ENCODE measurements at regions not wholly inside any gene's neighbourhood (a gene's known extent, or its start where the extent isn't known, plus 50 kb on each side); places are given as distances from the start of the nearest gene placed in this dataset.

GRCh38 chr5:68007451-68007850, 208.1 kb upstream of the PIK3R1 start:
- intact Hi-C loops (cut with micrococcal nuclease): no loop called here
- no peak overlapping the region for H3K9ac ChIP-seq (ENCODE audit: low read length)
- DNase-seq: no peak
- TF ChIP-seq EZH2 (IDR thresholded peaks at IDR 0.05; ENCODE audit: borderline replicate concordance, insufficient read depth, low read depth, low read length, poor library complexity, severe bottlenecking) (no peak), CTCF (IDR thresholded peaks at IDR 0.05) (no peak)
- peaks cover 6% of the 10 kb centered on the region for H3K27me3 Mint-ChIP-seq
- no peak overlapping the region for H3K4me2 ChIP-seq (replicated peaks; ENCODE audit: low read depth, low read length, poor library complexity, severe bottlenecking)
- no peak overlapping the region for H3K27ac ChIP-seq (ENCODE audit: low read length in 2 of 2)
- H3K9me3 ChIP-seq (ENCODE audit: control extremely low read depth in 1 of 3, control insufficient read depth in 2 of 3, insufficient read depth in 1 of 3, low read length in 2 of 3): no peaks in the 10 kb centered on the region
- CTCF ChIA-PET: no interaction called here
- no peaks in the 10 kb centered on the region for H3K4me1 Mint-ChIP-seq
- H2AFZ ChIP-seq (ENCODE audit: insufficient read depth, low read depth, low read length, poor library complexity, severe bottlenecking): no peak overlapping the region
- no peaks in the 10 kb centered on the region for H3K27me3 ChIP-seq (replicated peaks in 1 of 4; ENCODE audit: control extremely low read depth in 1 of 4, control insufficient read depth in 3 of 4, insufficient read depth in 4 of 4, low read length in 3 of 4)
- no peaks in the 10 kb centered on the region for H3K36me3 ChIP-seq (replicated peaks in 1 of 2; ENCODE audit: control extremely low read depth in 1 of 2, control insufficient read depth in 1 of 2, extremely low read depth in 1 of 2, insufficient read depth in 2 of 2, low read length in 1 of 2)
- H3K9me3 Mint-ChIP-seq (ENCODE audit: insufficient read depth): no peaks in the 10 kb centered on the region
- POLR2A ChIA-PET: no interaction called here
- H3K4me1 ChIP-seq (ENCODE audit: control insufficient read depth in 2 of 2, insufficient read depth in 2 of 2, low read length in 2 of 2): no peaks in the 10 kb centered on the region
- H4K20me1 ChIP-seq (ENCODE audit: control insufficient read depth, insufficient read depth, low read length, poor library complexity, severe bottlenecking): no peaks in the 10 kb centered on the region
- H3K27ac Mint-ChIP-seq: no peak overlapping the region
- 0% methylated on average over 1 of the region's 3 CpGs for WGBS (ENCODE audit: insufficient coverage)
- H3K79me2 ChIP-seq (ENCODE audit: control insufficient read depth, insufficient read depth, low read length): no peaks in the 10 kb centered on the region
- no peak overlapping the region for H3K4me3 Mint-ChIP-seq
- ATAC-seq (ENCODE audit: low read depth): no peak
- H3K4me3 ChIP-seq (ENCODE audit: control extremely low read depth in 1 of 5, extremely low read depth in 1 of 5, insufficient read depth in 1 of 5, low read depth in 2 of 5, low read length in 4 of 5): no peak overlapping the region

GRCh38 chr5:68002836-68003235, 212.7 kb upstream of the PIK3R1 start:
- no peaks in the 10 kb centered on the region for H4K20me1 ChIP-seq (ENCODE audit: control insufficient read depth, insufficient read depth, low read length, poor library complexity, severe bottlenecking)
- Mint-ChIP-seq H3K27me3 (no peaks in the 10 kb centered on the region), H3K4me1 (no peaks in the 10 kb centered on the region), H3K4me3 (no peak overlapping the region), H3K27ac (no peak overlapping the region), H3K9me3 (ENCODE audit: insufficient read depth) (no peaks in the 10 kb centered on the region)
- no peak for TF ChIP-seq EZH2 (IDR thresholded peaks at IDR 0.05; ENCODE audit: borderline replicate concordance, insufficient read depth, low read depth, low read length, poor library complexity, severe bottlenecking)
- no peak for TF ChIP-seq CTCF (IDR thresholded peaks at IDR 0.05)
- H3K9ac ChIP-seq (ENCODE audit: low read length): no peak overlapping the region
- intact Hi-C loops (cut with micrococcal nuclease): no loop called here
- H3K4me2 ChIP-seq (replicated peaks; ENCODE audit: low read depth, low read length, poor library complexity, severe bottlenecking): no peak overlapping the region
- no peak overlapping the region for H3K27ac ChIP-seq (ENCODE audit: low read length in 2 of 2)
- H2AFZ ChIP-seq (ENCODE audit: insufficient read depth, low read depth, low read length, poor library complexity, severe bottlenecking): no peak overlapping the region
- H3K4me1 ChIP-seq (ENCODE audit: control insufficient read depth in 2 of 2, insufficient read depth in 2 of 2, low read length in 2 of 2): no peaks in the 10 kb centered on the region
- POLR2A ChIA-PET: no interaction called here
- H3K4me3 ChIP-seq (ENCODE audit: control extremely low read depth in 1 of 5, extremely low read depth in 1 of 5, insufficient read depth in 1 of 5, low read depth in 2 of 5, low read length in 4 of 5): no peak overlapping the region
- H3K36me3 ChIP-seq (replicated peaks in 1 of 2; ENCODE audit: control extremely low read depth in 1 of 2, control insufficient read depth in 1 of 2, extremely low read depth in 1 of 2, insufficient read depth in 2 of 2, low read length in 1 of 2): no peaks in the 10 kb centered on the region
- CTCF ChIA-PET: interaction anchor here (1.2 kb wide), 1 partner anchor 11 kb away, joined by 5 read pairs; no protein-coding TSS in a partner anchor
- ATAC-seq (ENCODE audit: low read depth): no peak
- H3K79me2 ChIP-seq (ENCODE audit: control insufficient read depth, insufficient read depth, low read length): no peaks in the 10 kb centered on the region
- WGBS (ENCODE audit: insufficient coverage): 95% methylated on average over 2 of the region's 3 CpGs
- no peaks in the 10 kb centered on the region for H3K9me3 ChIP-seq (ENCODE audit: control extremely low read depth in 1 of 3, control insufficient read depth in 2 of 3, insufficient read depth in 1 of 3, low read length in 2 of 3)
- DNase-seq: no peak
- no peaks in the 10 kb centered on the region for H3K27me3 ChIP-seq (replicated peaks in 1 of 4; ENCODE audit: control extremely low read depth in 1 of 4, control insufficient read depth in 3 of 4, insufficient read depth in 4 of 4, low read length in 3 of 4)

Data from B cell (primary cell).